H1 (cell line): ENCODE measurements at regions not wholly inside any gene's neighbourhood (a gene's known extent, or its start where the extent isn't known, plus 50 kb on each side); places are given as distances from the start of the nearest gene placed in this dataset.

Experiments
- CTCF ChIA-PET: fragments of 300-600 bp; sonication (Branson Sonifier 250); formaldehyde crosslinking; loops from one replicate; lab custom pipeline; 2021; ENCODE audit not compliant: partially characterized antibody; lab: Charles Lee
- POLR2A ChIA-PET: fragments of 300-600 bp; sonication (Branson Sonifier 250); formaldehyde crosslinking; loops from one replicate; lab custom pipeline; 2021; ENCODE audit warnings: inconsistent platforms; ENCODE audit not compliant: partially characterized antibody; lab: Charles Lee
- DNase-seq, 2 experiments: peaks; one replicate each; pipeline versions ENCODE4 v3.0.0 to v3.0.0-alpha.2; 2010 to 2022; ENCODE audit warnings: low spot score in 2 of 2, low read depth in 1 of 2, mixed read lengths in 1 of 2
- FAIRE-seq: peaks from 2 replicates; lab custom pipeline; 2011; peaks lifted over from hg19 to GRCh38; lab: Jason Lieb, UNC
- H2AFZ ChIP-seq: 2 replicates; pipeline ENCODE4 v1.8.1; 2012; ENCODE audit warnings: low read length, inconsistent platforms
- H2AK5ac ChIP-seq: 2 replicates; pipeline ENCODE4 v1.6.1; 2013; ENCODE audit warnings: low read depth, low read length
- H2BK120ac ChIP-seq: replicated peaks from 2 replicates; pipeline ENCODE3; 2013; ENCODE audit warnings: low read depth, low read length, inconsistent platforms
- H2BK12ac ChIP-seq: 2 replicates; pipeline ENCODE4 v1.6.1; 2013; ENCODE audit warnings: low read depth, low read length
- H2BK15ac ChIP-seq: 2 replicates; pipeline ENCODE4 v1.6.1; 2013; ENCODE audit warnings: low read length
- H2BK20ac ChIP-seq: 2 replicates; pipeline ENCODE4 v1.6.1; 2013; ENCODE audit warnings: low read length
- H2BK5ac ChIP-seq: 2 replicates; pipeline ENCODE4 v1.6.1; 2013; ENCODE audit warnings: low read depth, low read length
- H3K14ac ChIP-seq: 2 replicates; pipeline ENCODE4 v1.6.1; 2013; ENCODE audit warnings: inconsistent platforms; ENCODE audit not compliant: insufficient read length
- H3K18ac ChIP-seq: 2 replicates; pipeline ENCODE4 v1.6.1; 2013; ENCODE audit warnings: low read length; ENCODE audit errors: extremely low read depth
- H3K23ac ChIP-seq: 2 replicates; pipeline ENCODE4 v1.6.1; 2013; ENCODE audit warnings: inconsistent platforms; ENCODE audit not compliant: insufficient read length
- H3K23me2 ChIP-seq: 2 replicates; pipeline ENCODE4 v1.6.1; 2013; ENCODE audit warnings: low read depth, low read length
- H3K27ac ChIP-seq: 2 replicates; pipeline ENCODE4 v1.6.1; 2011; ENCODE audit warnings: low read depth, low read length, inconsistent platforms
- H3K27me3 ChIP-seq, 4 experiments: replicated peaks in 1 of 4; 1 replicate in 1 of 4; 2 replicates in 3 of 4; pipeline versions ENCODE4 v1.6.1 to v1.8.1; 2011 to 2013; ENCODE audit warnings: low read length in 3 of 4, mild to moderate bottlenecking in 3 of 4, inconsistent platforms in 2 of 4, mixed read lengths in 2 of 4, moderate library complexity in 1 of 4; ENCODE audit not compliant: control insufficient read depth in 3 of 4, insufficient read depth in 3 of 4; ENCODE audit errors: extremely low read depth in 1 of 4
- H3K36me3 ChIP-seq, 4 experiments: 2 replicates each; pipeline versions ENCODE4 v1.6.1 to v1.8.1; 2011 to 2013; ENCODE audit warnings: mild to moderate bottlenecking in 4 of 4, low read length in 3 of 4, moderate library complexity in 2 of 4, control low read depth in 1 of 4, inconsistent platforms in 1 of 4; ENCODE audit not compliant: insufficient read depth in 4 of 4, control insufficient read depth in 2 of 4
- H3K4ac ChIP-seq: replicated peaks from 2 replicates; pipeline ENCODE3; 2013; ENCODE audit warnings: low read length, low read depth, mixed read lengths, inconsistent platforms; ENCODE audit not compliant: insufficient read length
- H3K4me1 ChIP-seq, 4 experiments: replicated peaks in 1 of 4; 1 replicate in 1 of 4; 2 replicates in 3 of 4; pipeline versions ENCODE4 v1.6.1 to v1.8.1; 2011 to 2013; ENCODE audit warnings: low read length in 3 of 4, inconsistent platforms in 2 of 4, mixed read lengths in 1 of 4; ENCODE audit not compliant: insufficient read depth in 4 of 4, control insufficient read depth in 3 of 4
- H3K4me2 ChIP-seq, 2 experiments: 2 replicates each; pipeline versions ENCODE4 v1.6.1 to v1.8.1; 2011 to 2013; ENCODE audit warnings: low read depth in 2 of 2, low read length in 2 of 2, control low read depth in 1 of 2, inconsistent platforms in 1 of 2, mild to moderate bottlenecking in 1 of 2; ENCODE audit not compliant: insufficient read depth in 1 of 2
- H3K4me3 ChIP-seq, 4 experiments: fragments of 200-600, 300-600 bp in 1 of 4; sonication (generic), shearing (Covaris generic), sonication (Bioruptor Twin) in 1 of 4; 2 replicates each; pipeline versions ENCODE4 v1.5.1 to v1.8.1; 2011 to 2016; ENCODE audit warnings: low read length in 4 of 4, low read depth in 3 of 4, control low read depth in 2 of 4, inconsistent platforms in 2 of 4, mild to moderate bottlenecking in 2 of 4, mixed read lengths in 1 of 4, moderate library complexity in 1 of 4; ENCODE audit not compliant: insufficient read depth in 2 of 4; ENCODE audit errors: extremely low read depth in 1 of 4
- H3K56ac ChIP-seq: replicated peaks from 2 replicates; pipeline ENCODE3; 2013; ENCODE audit warnings: low read depth, mild to moderate bottlenecking, mixed read lengths, low read length, inconsistent platforms; ENCODE audit not compliant: insufficient read length
- H3K79me1 ChIP-seq: 2 replicates; pipeline ENCODE4 v1.6.1; 2013; ENCODE audit warnings: low read depth, low read length, control low read depth
- H3K79me2 ChIP-seq, 2 experiments: 2 replicates each; pipeline versions ENCODE4 v1.6.1 to v1.8.1; 2012 to 2013; ENCODE audit warnings: low read length in 2 of 2, mild to moderate bottlenecking in 2 of 2, inconsistent platforms in 1 of 2; ENCODE audit not compliant: insufficient read depth in 2 of 2, control insufficient read depth in 1 of 2
- H3K9ac ChIP-seq, 4 experiments: replicated peaks in 1 of 4; 1 replicate in 1 of 4; 2 replicates in 3 of 4; pipeline versions ENCODE4 v1.6.1 to v1.8.1; 2011 to 2013; ENCODE audit warnings: low read depth in 3 of 4, low read length in 3 of 4, control low read depth in 2 of 4, mild to moderate bottlenecking in 2 of 4, moderate library complexity in 2 of 4, inconsistent platforms in 1 of 4; ENCODE audit errors: extremely low read depth in 1 of 4
- H3K9me3 ChIP-seq, 2 experiments: 2 replicates each; pipeline versions ENCODE4 v1.6.1 to v1.8.1; 2012 to 2013; ENCODE audit warnings: mild to moderate bottlenecking in 2 of 2, moderate library complexity in 2 of 2, control low read depth in 1 of 2, inconsistent platforms in 1 of 2, low read depth in 1 of 2, low read length in 1 of 2, mixed read lengths in 1 of 2; ENCODE audit not compliant: insufficient read depth in 2 of 2
- H4K20me1 ChIP-seq, 2 experiments: replicated peaks in 1 of 2; 2 replicates each; pipeline versions ENCODE3 to v1.8.1; 2011 to 2013; ENCODE audit warnings: inconsistent platforms in 2 of 2, low read length in 2 of 2, mild to moderate bottlenecking in 1 of 2; ENCODE audit not compliant: insufficient read depth in 2 of 2, control insufficient read depth in 1 of 2
- H4K5ac ChIP-seq: 2 replicates; pipeline ENCODE4 v1.6.1; 2013; ENCODE audit warnings: low read length, low read depth, mixed read lengths, inconsistent platforms; ENCODE audit not compliant: insufficient read length
- H4K8ac ChIP-seq: 2 replicates; pipeline ENCODE4 v1.8.0; 2013; ENCODE audit warnings: mild to moderate bottlenecking, moderate library complexity, low read length, inconsistent platforms; ENCODE audit not compliant: insufficient read depth; ENCODE audit errors: extremely low read depth
- H4K91ac ChIP-seq: replicated peaks from 2 replicates; pipeline ENCODE3; 2013; ENCODE audit warnings: low read length, mixed read lengths, inconsistent platforms; ENCODE audit not compliant: insufficient read length
- CREB1 ChIP-seq: IDR thresholded peaks from 2 replicates; pipeline ENCODE4 v1.6.1; 2012; ENCODE audit warnings: inconsistent platforms
- KDM4A ChIP-seq: IDR thresholded peaks from one replicate; pipeline ENCODE4 v1.7.1; 2012; ENCODE audit warnings: low read depth, mild to moderate bottlenecking, moderate library complexity, low read length, inconsistent platforms; ENCODE audit not compliant: severe bottlenecking
- TBP ChIP-seq: IDR thresholded peaks from 2 replicates; pipeline ENCODE4 v1.6.1; 2011; ENCODE audit warnings: low read depth, low read length, improper control_type of control experiment
- TF ChIP-seq, protein P1 (sequence below): IDR thresholded peaks from 2 replicates; pipeline ENCODE4 v1.6.1; 2012; ENCODE audit warnings: low read length, inconsistent platforms

DNA sequence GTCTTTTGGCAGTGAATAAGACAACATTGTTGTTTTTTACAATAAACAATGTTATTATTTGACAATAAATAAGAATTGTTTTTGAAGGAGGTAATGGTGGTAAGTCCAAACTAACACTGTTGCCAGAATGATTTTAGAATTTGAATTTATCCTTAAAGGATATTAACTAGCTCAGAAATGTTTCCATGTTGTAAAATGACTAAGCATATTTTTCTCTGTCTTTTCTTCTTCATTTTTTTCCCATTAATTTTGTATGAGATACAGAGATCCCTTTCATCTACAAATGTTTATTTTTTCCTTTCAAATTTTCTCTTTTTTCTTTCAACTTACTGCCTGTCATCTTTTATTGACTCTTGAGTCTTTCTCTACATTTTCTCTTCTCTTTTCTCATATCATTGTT, 66.5 kb upstream of the DOCK10 start:
- CTCF ChIA-PET = interaction anchor here (1.0 kb wide), 1 partner anchor 107 kb away, joined by 3 read pairs; no protein-coding TSS in a partner anchor
- no peak overlapping the region for H3K9ac ChIP-seq
- POLR2A ChIA-PET = no interaction called here
- TF ChIP-seq, protein P1, sequence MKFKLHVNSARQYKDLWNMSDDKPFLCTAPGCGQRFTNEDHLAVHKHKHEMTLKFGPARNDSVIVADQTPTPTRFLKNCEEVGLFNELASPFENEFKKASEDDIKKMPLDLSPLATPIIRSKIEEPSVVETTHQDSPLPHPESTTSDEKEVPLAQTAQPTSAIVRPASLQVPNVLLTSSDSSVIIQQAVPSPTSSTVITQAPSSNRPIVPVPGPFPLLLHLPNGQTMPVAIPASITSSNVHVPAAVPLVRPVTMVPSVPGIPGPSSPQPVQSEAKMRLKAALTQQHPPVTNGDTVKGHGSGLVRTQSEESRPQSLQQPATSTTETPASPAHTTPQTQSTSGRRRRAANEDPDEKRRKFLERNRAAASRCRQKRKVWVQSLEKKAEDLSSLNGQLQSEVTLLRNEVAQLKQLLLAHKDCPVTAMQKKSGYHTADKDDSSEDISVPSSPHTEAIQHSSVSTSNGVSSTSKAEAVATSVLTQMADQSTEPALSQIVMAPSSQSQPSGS = no peak
- TF ChIP-seq KDM4A (no peak), CREB1 (no peak), TBP (no peak)

More for the DNA sequence above, 66.5 kb upstream of the DOCK10 start:
- Histone ChIP-seq H2BK12ac (no peak overlapping the region), H4K8ac (no peak overlapping the region), H3K4me1 (no peaks in the 10 kb centered on the region), H3K4me2 (no peak overlapping the region), H3K79me1 (no peaks in the 10 kb centered on the region), H3K4ac (no peak overlapping the region), H4K91ac (no peak overlapping the region), H2BK5ac (no peak overlapping the region), H3K14ac (no peak overlapping the region), H3K23me2 (no peaks in the 10 kb centered on the region), H3K27ac (no peak overlapping the region), H3K56ac (no peak overlapping the region), H2BK20ac (no peak overlapping the region), H2AK5ac (no peak overlapping the region), H3K9me3 (no peaks in the 10 kb centered on the region), H2BK120ac (no peak overlapping the region), H4K20me1 (no peaks in the 10 kb centered on the region), H4K5ac (no peak overlapping the region), H3K18ac (no peak overlapping the region), H3K23ac (no peak overlapping the region), H3K4me3 (no peak overlapping the region), H3K27me3 (no peaks in the 10 kb centered on the region), H2BK15ac (no peak overlapping the region), H2AFZ (no peak overlapping the region; the same call in 1 of the 2 replicates), H3K36me3 (no peaks in the 10 kb centered on the region), H3K79me2 (no peaks in the 10 kb centered on the region)
- FAIRE-seq (no peak), DNase-seq (no peak)
